GM12872 (cell line): ENCODE measurements at regions not wholly inside any gene's neighbourhood (a gene's known extent, or its start where the extent isn't known, plus 50 kb on each side); places are given as distances from the start of the nearest gene placed in this dataset.

Experiments
- CTCF ChIP-seq: IDR thresholded peaks from 3 replicates; pipeline ENCODE4 v1.5.1; 2011; ENCODE audit warnings: low read depth, mild to moderate bottlenecking, low read length, moderate library complexity; ENCODE audit not compliant: insufficient read depth

DNA sequence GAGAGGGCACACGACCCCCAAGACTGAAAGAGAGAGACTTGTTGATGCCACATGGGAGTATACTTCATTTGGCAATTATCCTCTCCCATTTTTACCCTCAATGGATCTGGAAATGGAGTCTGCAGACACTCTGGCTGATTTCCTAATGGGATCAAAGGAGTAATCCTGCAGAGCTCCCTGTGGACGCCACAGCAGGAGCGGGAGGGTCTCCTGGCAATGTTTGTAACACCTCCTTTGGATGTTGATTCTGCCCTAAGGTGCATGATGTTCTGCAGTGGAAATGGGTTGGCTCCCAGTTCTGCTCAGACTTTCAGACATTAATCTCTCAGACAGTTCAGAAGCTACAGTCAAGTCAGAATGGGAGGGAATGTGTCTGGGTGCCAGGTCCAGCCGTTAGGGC is 166.0 kb upstream of the WDR11 start:
- TF ChIP-seq CTCF: no peak

DNA sequence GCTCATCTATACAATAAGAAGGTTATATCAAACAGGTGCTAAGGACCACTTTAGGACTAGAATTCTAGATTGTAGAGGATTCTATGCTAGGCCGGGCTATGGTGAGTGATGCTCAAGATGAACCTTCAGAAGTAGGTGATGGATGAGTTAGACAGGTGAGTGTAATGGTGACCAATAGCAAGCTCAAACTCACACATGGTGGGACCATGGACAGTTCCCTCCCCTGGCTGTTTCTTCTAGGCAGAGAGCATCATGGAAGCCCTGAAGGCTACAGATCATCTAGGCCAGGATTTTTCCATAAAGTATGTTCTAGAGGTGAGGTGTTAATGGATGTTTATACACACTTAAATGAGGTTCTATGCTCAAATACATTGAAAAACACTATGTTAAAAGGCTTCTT is 162.2 kb upstream of the WDR11 start:
- TF ChIP-seq CTCF: no peak

DNA sequence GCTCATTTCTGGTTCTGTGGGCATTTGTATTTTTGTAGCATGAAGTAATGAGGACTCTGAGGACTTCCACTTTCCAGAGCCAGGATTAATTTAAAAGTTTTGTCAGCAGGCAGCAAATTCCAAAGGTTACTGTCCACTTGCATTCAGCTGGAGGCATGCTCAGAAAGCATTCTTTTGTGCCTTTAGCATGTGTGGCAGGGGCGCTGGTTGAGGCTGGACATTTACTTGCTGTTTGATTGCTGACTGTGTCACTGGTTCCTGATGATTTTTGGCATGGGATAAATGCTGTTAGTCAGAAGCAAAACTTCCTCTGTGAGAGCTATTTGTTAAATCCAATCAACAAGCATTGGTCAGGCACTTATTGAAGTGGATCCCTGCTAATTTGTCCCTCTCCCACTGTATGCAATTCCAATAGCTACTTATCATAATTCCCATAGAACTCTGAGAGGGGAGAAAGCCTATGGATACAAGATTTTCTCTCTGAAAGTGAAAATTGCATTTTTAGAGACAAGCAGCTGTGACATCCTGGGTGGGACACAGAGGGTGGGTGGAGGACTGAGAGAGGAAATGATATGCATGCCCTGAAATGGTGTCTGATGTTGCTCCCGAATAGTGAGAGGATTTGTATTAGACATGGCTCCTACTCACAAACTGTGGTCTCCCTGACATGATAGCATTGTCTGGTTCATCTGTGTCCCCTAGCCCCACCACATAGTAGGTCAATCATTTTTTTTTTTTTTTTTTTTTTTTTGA is 161.2 kb upstream of the WDR11 start:
- TF ChIP-seq CTCF: no peak

GRCh38 chr10:120691625-120692024 is 159.5 kb upstream of the WDR11 start:
- TF ChIP-seq CTCF: no peak

DNA sequence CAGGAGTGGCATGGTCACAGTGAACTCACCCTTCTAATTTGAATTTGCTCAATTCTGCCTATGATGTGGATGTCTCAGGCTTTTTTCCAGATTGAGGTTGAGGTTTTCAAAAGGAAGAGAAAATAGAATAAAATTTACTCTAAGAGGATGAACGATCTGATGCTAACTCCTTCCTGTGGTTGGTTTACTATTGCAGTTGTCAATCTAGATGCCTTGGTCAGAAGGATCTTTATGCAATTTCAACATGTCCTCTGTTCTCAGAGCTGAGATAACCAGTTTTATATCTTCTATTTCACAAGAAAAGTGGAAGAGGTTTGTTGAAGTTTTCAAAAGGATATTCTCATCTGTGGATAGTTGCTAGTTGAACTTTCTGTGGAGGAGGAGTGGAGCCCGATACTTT is 150.7 kb upstream of the WDR11 start:
- no peak for TF ChIP-seq CTCF

DNA sequence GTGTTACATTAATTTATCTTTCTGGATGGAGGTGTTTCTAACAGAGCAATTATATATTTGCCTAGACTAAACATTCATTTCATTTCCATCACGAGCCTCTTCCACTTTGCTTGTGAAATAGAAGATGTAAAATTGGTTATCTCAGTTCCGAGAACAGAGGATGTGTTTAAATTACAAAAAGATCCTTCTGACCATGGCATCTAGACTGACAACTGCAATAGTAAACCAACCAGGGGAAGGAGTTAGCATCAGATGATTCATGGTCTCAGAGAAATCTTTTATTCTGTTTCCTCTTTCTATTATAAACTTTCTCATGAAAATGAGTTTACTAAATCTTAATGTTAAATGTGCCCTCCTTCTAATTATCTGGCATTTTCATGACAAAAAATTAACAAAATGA is 149.8 kb upstream of the WDR11 start:
- TF ChIP-seq CTCF: no peak

- TF ChIP-seq CTCF: no peak
Measured at GRCh38 chr10:120702032-120702431, 149.1 kb upstream of the WDR11 start.
